H9 (cell line): ENCODE measurements at regions not wholly inside any gene's neighbourhood (a gene's known extent, or its start where the extent isn't known, plus 50 kb on each side); places are given as distances from the start of the nearest gene placed in this dataset.

Experiments used
- DNase-seq: peaks from one replicate; pipeline ENCODE4 v3.0.0-alpha.2; 2017
- H2AFZ ChIP-seq: one replicate; pipeline ENCODE4 v1.6.1; 2013; ENCODE audit warnings: mild to moderate bottlenecking, low read length, control low read depth, moderate library complexity
- H2AK5ac ChIP-seq: 2 replicates; pipeline ENCODE4 v1.6.1; 2013; ENCODE audit warnings: low read length, control low read depth, mixed read lengths; ENCODE audit not compliant: insufficient read length
- H2BK120ac ChIP-seq: one replicate; pipeline ENCODE4 v1.6.1; 2013; ENCODE audit warnings: low read depth, mild to moderate bottlenecking, low read length, control low read depth, inconsistent platforms; ENCODE audit not compliant: poor library complexity, severe bottlenecking
- H2BK12ac ChIP-seq: 2 replicates; pipeline ENCODE4 v1.6.1; 2013; ENCODE audit warnings: low read length, control low read depth, mixed read lengths, low read depth; ENCODE audit not compliant: insufficient read length
- H2BK15ac ChIP-seq: 2 replicates; pipeline ENCODE4 v1.6.1; 2013; ENCODE audit warnings: low read depth, low read length, control low read depth
- H2BK20ac ChIP-seq: one replicate; pipeline ENCODE4 v1.6.1; 2013; ENCODE audit warnings: low read depth, mild to moderate bottlenecking, low read length, control low read depth, inconsistent platforms; ENCODE audit not compliant: poor library complexity, severe bottlenecking
- H2BK5ac ChIP-seq: 2 replicates; pipeline ENCODE4 v1.6.1; 2013; ENCODE audit warnings: low read length, control low read depth, mixed read lengths; ENCODE audit not compliant: insufficient read length
- H3K14ac ChIP-seq: 2 replicates; pipeline ENCODE4 v1.6.1; 2013; ENCODE audit warnings: low read length, control low read depth; ENCODE audit not compliant: insufficient read depth
- H3K18ac ChIP-seq: 2 replicates; pipeline ENCODE4 v1.6.1; 2013; ENCODE audit warnings: low read depth, mild to moderate bottlenecking, mixed read lengths, low read length, control low read depth; ENCODE audit not compliant: insufficient read length
- H3K23ac ChIP-seq: 2 replicates; pipeline ENCODE4 v1.6.1; 2013; ENCODE audit warnings: low read length, control low read depth, mixed read lengths, low read depth; ENCODE audit not compliant: insufficient read length
- H3K23me2 ChIP-seq: 2 replicates; pipeline ENCODE4 v1.6.1; 2013; ENCODE audit warnings: low read depth, mild to moderate bottlenecking, mixed read lengths, low read length, control low read depth; ENCODE audit not compliant: insufficient read length, poor library complexity, severe bottlenecking
- H3K27ac ChIP-seq: 2 replicates; pipeline ENCODE4 v1.5.1; 2013; ENCODE audit warnings: low read length, control low read depth, mixed read lengths, low read depth; ENCODE audit not compliant: insufficient read length
- H3K27me3 ChIP-seq: 2 replicates; pipeline ENCODE4 v1.6.1; 2013; ENCODE audit warnings: low read length, control low read depth, inconsistent platforms; ENCODE audit not compliant: insufficient read depth
- H3K4ac ChIP-seq: 2 replicates; pipeline ENCODE4 v1.6.1; 2013; ENCODE audit warnings: low read depth, mild to moderate bottlenecking, control low read depth, inconsistent platforms, low read length, moderate library complexity
- H3K4me1 ChIP-seq: 2 replicates; pipeline ENCODE4 v1.6.1; 2013; ENCODE audit warnings: low read length, control low read depth, inconsistent platforms; ENCODE audit not compliant: insufficient read depth
- H3K4me2 ChIP-seq: 2 replicates; pipeline ENCODE4 v1.6.1; 2013; ENCODE audit warnings: low read length, control low read depth, mixed read lengths; ENCODE audit not compliant: insufficient read length, insufficient read depth
- H3K56ac ChIP-seq: 2 replicates; pipeline ENCODE4 v1.6.1; 2013; ENCODE audit warnings: low read depth, mild to moderate bottlenecking, mixed read lengths, low read length, control low read depth; ENCODE audit not compliant: insufficient read length
- H3K79me1 ChIP-seq: 2 replicates; pipeline ENCODE4 v1.6.1; 2013; ENCODE audit warnings: low read depth, mild to moderate bottlenecking, moderate library complexity, low read length, control low read depth, inconsistent platforms; ENCODE audit not compliant: insufficient read depth, poor library complexity, severe bottlenecking
- H3K79me2 ChIP-seq: 2 replicates; pipeline ENCODE4 v1.6.1; 2013; ENCODE audit warnings: low read length, control low read depth, inconsistent platforms; ENCODE audit not compliant: insufficient read depth
- H3K9ac ChIP-seq: 2 replicates; pipeline ENCODE4 v1.6.1; 2013; ENCODE audit warnings: low read length, control low read depth, mixed read lengths; ENCODE audit not compliant: insufficient read length; ENCODE audit errors: extremely low read depth
- H3K9me3 ChIP-seq: one replicate; pipeline ENCODE4 v1.6.1; 2013; ENCODE audit warnings: low read depth, low read length, inconsistent platforms; ENCODE audit not compliant: control insufficient read depth
- H3T11ph ChIP-seq: one replicate; pipeline ENCODE4 v1.6.1; 2013; ENCODE audit warnings: mild to moderate bottlenecking, low read length, control low read depth, inconsistent platforms
- H4K20me1 ChIP-seq: one replicate; pipeline ENCODE4 v1.6.1; 2013; ENCODE audit not compliant: control insufficient read depth, insufficient read length, insufficient read depth
- H4K5ac ChIP-seq: 2 replicates; pipeline ENCODE4 v1.6.1; 2013; ENCODE audit warnings: low read depth, mild to moderate bottlenecking, mixed read lengths, low read length, control low read depth; ENCODE audit not compliant: insufficient read length
- H4K8ac ChIP-seq: replicated peaks from 2 replicates; pipeline ENCODE4 v1.6.1; 2013; ENCODE audit warnings: low read length, control low read depth, mixed read lengths, low read depth; ENCODE audit not compliant: insufficient read length
- H4K91ac ChIP-seq: 2 replicates; pipeline ENCODE4 v1.6.1; 2013; ENCODE audit warnings: low read depth, mild to moderate bottlenecking, moderate library complexity, mixed read lengths, low read length, control low read depth; ENCODE audit not compliant: insufficient read length
- H3K27ac Mint-ChIP-seq, 3 experiments: 2 replicates in 2 of 3; 3 replicates in 1 of 3; pipeline ENCODE4 v1.8.0; 2020 to 2021; ENCODE audit warnings: mixed read lengths in 3 of 3, mild to moderate bottlenecking in 1 of 3, moderate library complexity in 1 of 3
- H3K27me3 Mint-ChIP-seq: 2 replicates; pipeline ENCODE4 v1.8.0; 2021; ENCODE audit warnings: low read depth, mild to moderate bottlenecking, moderate library complexity, mixed read lengths
- H3K36me3 Mint-ChIP-seq, 3 experiments: 2 replicates in 2 of 3; 3 replicates in 1 of 3; pipeline ENCODE4 v1.8.0; 2020 to 2021; ENCODE audit warnings: low read depth in 3 of 3, mixed read lengths in 3 of 3; ENCODE audit not compliant: insufficient read depth in 1 of 3
- H3K4me1 Mint-ChIP-seq, 2 experiments: 2 replicates each; pipeline ENCODE4 v1.8.0; 2020; ENCODE audit warnings: mixed read lengths in 2 of 2
- H3K4me3 Mint-ChIP-seq, 2 experiments: 2 replicates in 1 of 2; 3 replicates in 1 of 2; pipeline ENCODE4 v1.8.0; 2020 to 2021; ENCODE audit warnings: mild to moderate bottlenecking in 2 of 2, mixed read lengths in 2 of 2, moderate library complexity in 1 of 2
- H3K9me3 Mint-ChIP-seq, 2 experiments: 2 replicates in 1 of 2; 3 replicates in 1 of 2; pipeline ENCODE4 v1.8.0; 2020; ENCODE audit warnings: mild to moderate bottlenecking in 2 of 2, mixed read lengths in 2 of 2, moderate library complexity in 1 of 2
- WGBS: extraction: QIAGEN DNeasy Blood & Tissue Kit; methylation state at CpG from one replicate; pipeline ENCODE4 v1.1.7; 2013; ENCODE audit warnings: missing lambda C conversion rate, low lambda C conversion rate, mixed read lengths; ENCODE audit not compliant: insufficient read length; ENCODE audit errors: extremely low coverage; 5-methylcytosine and 5-hydroxymethylcytosine counted together
- TF ChIP-seq, protein P1 (sequence below): fragments of 200-600 bp; sonication (generic); conservative IDR thresholded peaks from 3 replicates; pipeline ENCODE4 v1.8.0; 2021; ENCODE audit warnings: antibody characterized with exemption, mild to moderate bottlenecking

DNA sequence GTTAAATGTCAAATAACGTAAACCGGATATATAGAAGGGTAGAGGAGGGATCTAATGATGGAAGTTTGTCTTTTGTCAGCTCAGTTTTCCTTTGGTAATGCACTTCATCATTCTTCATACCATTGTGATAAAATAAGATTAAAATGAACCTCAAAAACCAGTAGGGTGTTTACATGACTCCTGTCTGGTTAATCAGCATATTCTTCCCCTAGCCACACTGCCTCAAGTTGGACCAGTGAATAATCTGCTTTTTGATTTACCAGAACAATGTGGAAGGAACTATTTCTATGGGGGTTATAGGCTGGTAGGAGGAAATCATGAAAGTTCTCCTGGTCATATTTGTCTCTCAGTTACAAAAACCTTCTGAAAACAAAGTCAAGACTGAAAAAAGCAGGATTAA, 634.7 kb downstream of the NCAM2 start:
- Histone ChIP-seq H3K79me1 (no peaks in the 10 kb centered on the region), H3K56ac (no peak overlapping the region), H3K4me1 (no peaks in the 10 kb centered on the region), H2AFZ (no peak overlapping the region), H3K23ac (no peak overlapping the region), H2BK120ac (no peak overlapping the region), H3K9ac (no peak overlapping the region), H4K20me1 (no peaks in the 10 kb centered on the region), H3K18ac (no peak overlapping the region), H4K5ac (no peak overlapping the region), H4K91ac (no peak overlapping the region), H3K23me2 (no peaks in the 10 kb centered on the region), H3K79me2 (no peaks in the 10 kb centered on the region), H2AK5ac (no peak overlapping the region), H2BK5ac (no peak overlapping the region), H4K8ac (no peak overlapping the region), H3K27ac (no peak overlapping the region), H2BK20ac (no peak overlapping the region), H3K27me3 (no peaks in the 10 kb centered on the region; the same call in 1 of the 2 replicates), H3K14ac (no peak overlapping the region), H2BK12ac (no peak overlapping the region), H2BK15ac (no peak overlapping the region), H3K4me2 (no peak overlapping the region), H3T11ph (no peak overlapping the region), H3K9me3 (no peaks in the 10 kb centered on the region), H3K4ac (no peak overlapping the region)
- H3K4me3 Mint-ChIP-seq, result no peak overlapping the region
- peaks cover 4 to 13% of the 10 kb centered on the region in 2 experiments; a peak in 4 of 5 replicates for H3K9me3 Mint-ChIP-seq
- peaks cover 2% of the 10 kb centered on the region in 2 experiments; a peak in 2 of 4 replicates for H3K4me1 Mint-ChIP-seq
- H3K36me3 Mint-ChIP-seq, result peaks cover 0 to 5% (median 0%) of the 10 kb centered on the region in 3 experiments; a peak in 2 of 7 replicates
- no peak overlapping the region for H3K27ac Mint-ChIP-seq
- TF ChIP-seq, protein P1, sequence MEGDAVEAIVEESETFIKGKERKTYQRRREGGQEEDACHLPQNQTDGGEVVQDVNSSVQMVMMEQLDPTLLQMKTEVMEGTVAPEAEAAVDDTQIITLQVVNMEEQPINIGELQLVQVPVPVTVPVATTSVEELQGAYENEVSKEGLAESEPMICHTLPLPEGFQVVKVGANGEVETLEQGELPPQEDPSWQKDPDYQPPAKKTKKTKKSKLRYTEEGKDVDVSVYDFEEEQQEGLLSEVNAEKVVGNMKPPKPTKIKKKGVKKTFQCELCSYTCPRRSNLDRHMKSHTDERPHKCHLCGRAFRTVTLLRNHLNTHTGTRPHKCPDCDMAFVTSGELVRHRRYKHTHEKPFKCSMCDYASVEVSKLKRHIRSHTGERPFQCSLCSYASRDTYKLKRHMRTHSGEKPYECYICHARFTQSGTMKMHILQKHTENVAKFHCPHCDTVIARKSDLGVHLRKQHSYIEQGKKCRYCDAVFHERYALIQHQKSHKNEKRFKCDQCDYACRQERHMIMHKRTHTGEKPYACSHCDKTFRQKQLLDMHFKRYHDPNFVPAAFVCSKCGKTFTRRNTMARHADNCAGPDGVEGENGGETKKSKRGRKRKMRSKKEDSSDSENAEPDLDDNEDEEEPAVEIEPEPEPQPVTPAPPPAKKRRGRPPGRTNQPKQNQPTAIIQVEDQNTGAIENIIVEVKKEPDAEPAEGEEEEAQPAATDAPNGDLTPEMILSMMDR, result no peak
- no CpG with 5 or more reads among the region's 2 CpGs for WGBS
- no peak for DNase-seq
- H3K27me3 Mint-ChIP-seq, result no peaks in the 10 kb centered on the region; the same call in 1 of the 2 replicates
